ENCODE measurements at regions not wholly inside any gene's neighbourhood (a gene's known extent, or its start where the extent isn't known, plus 50 kb on each side); places are given as distances from the start of the nearest gene placed in this dataset.
"Not testable (repeated sequence)": the region's sequence is repeated elsewhere in the genome, so short reads cannot be mapped to it uniquely, and the experiment has no call there.

GRCh38 chr6:27157459-27158315 is 89.8 kb upstream of the PRSS16 start:
- peak overlapping the region; percentile 7 for H3K9ac ChIP-seq (ENCODE audit: low read length)
- peak overlapping the region; percentile 81 for H3K4me3 ChIP-seq (ENCODE audit: low read length)
- peak; percentile 81 for DNase-seq (ENCODE audit: low read depth)
- H3K27me3 ChIP-seq (replicated peaks; ENCODE audit: control insufficient read depth, insufficient read depth, low read length) = no peaks in the 10 kb centered on the region
- no peaks in the 10 kb centered on the region for H3K9me3 ChIP-seq (ENCODE audit: control insufficient read depth, low read length)
- peaks cover 3% of the 10 kb centered on the region for H3K4me1 ChIP-seq (ENCODE audit: control insufficient read depth, insufficient read depth, low read length)
- H3K36me3 ChIP-seq (ENCODE audit: control insufficient read depth, insufficient read depth, low read length, severe bottlenecking) = no peaks in the 10 kb centered on the region

- DNase-seq (ENCODE audit: low read depth) = no peak
- Histone ChIP-seq H3K36me3 (ENCODE audit: control insufficient read depth, insufficient read depth, low read length, severe bottlenecking) (no peaks in the 10 kb centered on the region), H3K27me3 (replicated peaks; ENCODE audit: control insufficient read depth, insufficient read depth, low read length) (no peaks in the 10 kb centered on the region), H3K9me3 (ENCODE audit: control insufficient read depth, low read length) (no peaks in the 10 kb centered on the region), H3K4me1 (ENCODE audit: control insufficient read depth, insufficient read depth, low read length) (peaks cover 3% of the 10 kb centered on the region), H3K4me3 (ENCODE audit: low read length) (no peak overlapping the region), H3K9ac (ENCODE audit: low read length) (no peak overlapping the region)
Observed at GRCh38 chr6:27158316-27158643, 89.2 kb upstream of the PRSS16 start.

- Histone ChIP-seq H3K9me3 (ENCODE audit: control insufficient read depth, low read length) (no peaks in the 10 kb centered on the region), H3K4me3 (ENCODE audit: low read length) (no peak overlapping the region), H3K36me3 (ENCODE audit: control insufficient read depth, insufficient read depth, low read length, severe bottlenecking) (no peaks in the 10 kb centered on the region), H3K27me3 (replicated peaks; ENCODE audit: control insufficient read depth, insufficient read depth, low read length) (no peaks in the 10 kb centered on the region), H3K9ac (ENCODE audit: low read length) (no peak overlapping the region), H3K4me1 (ENCODE audit: control insufficient read depth, insufficient read depth, low read length) (peaks cover 3% of the 10 kb centered on the region)
- DNase-seq (ENCODE audit: low read depth) = no peak
Observed at GRCh38 chr6:27159725-27160124, 87.8 kb upstream of the PRSS16 start.

- Histone ChIP-seq H3K9me3 (ENCODE audit: control insufficient read depth, low read length) (no peaks in the 10 kb centered on the region), H3K4me3 (ENCODE audit: low read length) (no peak overlapping the region), H3K27me3 (replicated peaks; ENCODE audit: control insufficient read depth, insufficient read depth, low read length) (no peaks in the 10 kb centered on the region), H3K9ac (ENCODE audit: low read length) (no peak overlapping the region), H3K4me1 (ENCODE audit: control insufficient read depth, insufficient read depth, low read length) (peaks cover 3% of the 10 kb centered on the region), H3K36me3 (ENCODE audit: control insufficient read depth, insufficient read depth, low read length, severe bottlenecking) (no peaks in the 10 kb centered on the region)
- no peak for DNase-seq (ENCODE audit: low read depth)
Observed at GRCh38 chr6:27161115-27161514, 86.4 kb upstream of the PRSS16 start.

- DNase-seq (ENCODE audit: low read depth) = no peak
- Histone ChIP-seq H3K36me3 (ENCODE audit: control insufficient read depth, insufficient read depth, low read length, severe bottlenecking) (no peaks in the 10 kb centered on the region), H3K9me3 (ENCODE audit: control insufficient read depth, low read length) (no peaks in the 10 kb centered on the region), H3K9ac (ENCODE audit: low read length) (no peak overlapping the region), H3K4me1 (ENCODE audit: control insufficient read depth, insufficient read depth, low read length) (peaks cover 3% of the 10 kb centered on the region), H3K4me3 (ENCODE audit: low read length) (no peak overlapping the region), H3K27me3 (replicated peaks; ENCODE audit: control insufficient read depth, insufficient read depth, low read length) (no peaks in the 10 kb centered on the region)
Observed at GRCh38 chr6:27161603-27161945, 85.9 kb upstream of the PRSS16 start.

- DNase-seq (ENCODE audit: low read depth) = peak; percentile 82
- Histone ChIP-seq H3K4me1 (ENCODE audit: control insufficient read depth, insufficient read depth, low read length) (peaks cover 3% of the 10 kb centered on the region), H3K9ac (ENCODE audit: low read length) (no peak overlapping the region), H3K27me3 (replicated peaks; ENCODE audit: control insufficient read depth, insufficient read depth, low read length) (no peaks in the 10 kb centered on the region), H3K4me3 (ENCODE audit: low read length) (no peak overlapping the region), H3K9me3 (ENCODE audit: control insufficient read depth, low read length) (no peaks in the 10 kb centered on the region), H3K36me3 (ENCODE audit: control insufficient read depth, insufficient read depth, low read length, severe bottlenecking) (no peaks in the 10 kb centered on the region)
Observed at GRCh38 chr6:27161946-27162603, 85.4 kb upstream of the PRSS16 start.

GRCh38 chr6:27163834-27164233 is 83.7 kb upstream of the PRSS16 start:
- no peak for DNase-seq (ENCODE audit: low read depth)
- no peaks in the 10 kb centered on the region for H3K27me3 ChIP-seq (replicated peaks; ENCODE audit: control insufficient read depth, insufficient read depth, low read length)
- peaks cover 7% of the 10 kb centered on the region for H3K4me1 ChIP-seq (ENCODE audit: control insufficient read depth, insufficient read depth, low read length)
- no peak overlapping the region for H3K4me3 ChIP-seq (ENCODE audit: low read length)
- H3K9me3 ChIP-seq (ENCODE audit: control insufficient read depth, low read length) = no peaks in the 10 kb centered on the region
- H3K9ac ChIP-seq (ENCODE audit: low read length) = no peak overlapping the region
- no peaks in the 10 kb centered on the region for H3K36me3 ChIP-seq (ENCODE audit: control insufficient read depth, insufficient read depth, low read length, severe bottlenecking)

GRCh38 chr6:27168108-27168507 is 79.4 kb upstream of the PRSS16 start:
- no peak overlapping the region for H3K4me3 ChIP-seq (ENCODE audit: low read length)
- no peaks in the 10 kb centered on the region for H3K36me3 ChIP-seq (ENCODE audit: control insufficient read depth, insufficient read depth, low read length, severe bottlenecking)
- H3K27me3 ChIP-seq (replicated peaks; ENCODE audit: control insufficient read depth, insufficient read depth, low read length) = no peaks in the 10 kb centered on the region
- H3K4me1 ChIP-seq (ENCODE audit: control insufficient read depth, insufficient read depth, low read length) = peaks cover 8% of the 10 kb centered on the region
- no peaks in the 10 kb centered on the region for H3K9me3 ChIP-seq (ENCODE audit: control insufficient read depth, low read length)
- DNase-seq (ENCODE audit: low read depth) = peak; percentile 30
- H3K9ac ChIP-seq (ENCODE audit: low read length) = no peak overlapping the region

GRCh38 chr6:27168586-27169443 is 78.7 kb upstream of the PRSS16 start:
- DNase-seq (ENCODE audit: low read depth) = peak; percentile 79
- Histone ChIP-seq H3K4me3 (ENCODE audit: low read length) (peak overlapping the region; percentile 26), H3K27me3 (replicated peaks; ENCODE audit: control insufficient read depth, insufficient read depth, low read length) (no peaks in the 10 kb centered on the region), H3K4me1 (ENCODE audit: control insufficient read depth, insufficient read depth, low read length) (peaks cover 8% of the 10 kb centered on the region), H3K9me3 (ENCODE audit: control insufficient read depth, low read length) (no peaks in the 10 kb centered on the region), H3K36me3 (ENCODE audit: control insufficient read depth, insufficient read depth, low read length, severe bottlenecking) (no peaks in the 10 kb centered on the region), H3K9ac (ENCODE audit: low read length) (no peak overlapping the region)

GRCh38 chr6:27172524-27173231 is 74.8 kb upstream of the PRSS16 start:
- not testable (repeated sequence) for DNase-seq (ENCODE audit: low read depth); H3K9ac ChIP-seq (ENCODE audit: low read length); H3K36me3 ChIP-seq (ENCODE audit: control insufficient read depth, insufficient read depth, low read length, severe bottlenecking); H3K4me3 ChIP-seq (ENCODE audit: low read length); H3K27me3 ChIP-seq (replicated peaks; ENCODE audit: control insufficient read depth, insufficient read depth, low read length); H3K4me1 ChIP-seq (ENCODE audit: control insufficient read depth, insufficient read depth, low read length); H3K9me3 ChIP-seq (ENCODE audit: control insufficient read depth, low read length)

- not testable (repeated sequence) for H3K27me3 ChIP-seq (replicated peaks; ENCODE audit: control insufficient read depth, insufficient read depth, low read length); H3K4me3 ChIP-seq (ENCODE audit: low read length); DNase-seq (ENCODE audit: low read depth); H3K36me3 ChIP-seq (ENCODE audit: control insufficient read depth, insufficient read depth, low read length, severe bottlenecking); H3K9me3 ChIP-seq (ENCODE audit: control insufficient read depth, low read length); H3K9ac ChIP-seq (ENCODE audit: low read length); H3K4me1 ChIP-seq (ENCODE audit: control insufficient read depth, insufficient read depth, low read length)
Observed at GRCh38 chr6:27173232-27173601, 74.3 kb upstream of the PRSS16 start.

Measured in adipocyte (in vitro differentiated cells).